ENCODE measurements at regions not wholly inside any gene's neighbourhood (a gene's known extent, or its start where the extent isn't known, plus 50 kb on each side); places are given as distances from the start of the nearest gene placed in this dataset.

- no peak for TF ChIP-seq CTCF (IDR thresholded peaks at IDR 0.05)
- TF ChIP-seq POLR2A (IDR thresholded peaks at IDR 0.05), result no peak
These were observed 274.6 kb upstream of the ZNF32 start for GRCh38 chr10:43923328-43923727.
